Activated effector memory CD4-positive, alpha-beta T cell treated with anti-CD3 and anti-CD28 coated beads, Interleukin-2, amount 50 U/mL, for 16 hours (primary cell): ENCODE measurements at regions not wholly inside any gene's neighbourhood (a gene's known extent, or its start where the extent isn't known, plus 50 kb on each side); places are given as distances from the start of the nearest gene placed in this dataset.

Source experiments
- DNase-seq: peaks from one replicate; pipeline ENCODE4 v3.0.0-alpha.2; 2020

GRCh38 chr2:147792966-147793617, 51.7 kb upstream of the ACVR2A start:
- DNase-seq = no peak

GRCh38 chr2:147790580-147790979, 54.2 kb upstream of the ACVR2A start:
- no peak for DNase-seq

GRCh38 chr2:147789720-147790119, 55.1 kb upstream of the ACVR2A start:
- DNase-seq = no peak

GRCh38 chr2:147789287-147789686, 55.5 kb upstream of the ACVR2A start:
- no peak for DNase-seq

GRCh38 chr2:147782141-147782930, 62.5 kb upstream of the ACVR2A start:
- no peak for DNase-seq

- DNase-seq = no peak
Measured at GRCh38 chr2:147779440-147779839, 65.4 kb upstream of the ACVR2A start.

- no peak for DNase-seq
Measured at GRCh38 chr2:147777394-147777793, 67.4 kb upstream of the ACVR2A start.

- DNase-seq = no peak
Measured at GRCh38 chr2:147774805-147775204, 70.0 kb upstream of the ACVR2A start.

GRCh38 chr2:147773479-147773878, 71.3 kb upstream of the ACVR2A start:
- DNase-seq = no peak

GRCh38 chr2:147772781-147773180, 72.0 kb upstream of the ACVR2A start:
- no peak for DNase-seq

- DNase-seq = no peak
Measured at GRCh38 chr2:147763861-147764260, 81.0 kb upstream of the ACVR2A start.

GRCh38 chr2:147760984-147761383, 83.8 kb upstream of the ACVR2A start:
- DNase-seq = no peak

GRCh38 chr2:147759536-147759935, 85.3 kb upstream of the ACVR2A start:
- no peak for DNase-seq

- no peak for DNase-seq
Measured at GRCh38 chr2:147758821-147759220, 86.0 kb upstream of the ACVR2A start.

- no peak for DNase-seq
Measured at GRCh38 chr2:147756069-147756468, 88.8 kb upstream of the ACVR2A start.

- no peak for DNase-seq
Measured at GRCh38 chr2:147740211-147740927, 104.5 kb upstream of the ACVR2A start.

GRCh38 chr2:147739508-147739907, 105.3 kb upstream of the ACVR2A start:
- no peak for DNase-seq

- DNase-seq = no peak
Measured at GRCh38 chr2:147718831-147719230, 126.0 kb upstream of the ACVR2A start.

- no peak for DNase-seq
Measured at GRCh38 chr2:147716906-147717305, 127.9 kb upstream of the ACVR2A start.

GRCh38 chr2:147715807-147716206, 129.0 kb upstream of the ACVR2A start:
- DNase-seq = no peak

GRCh38 chr2:147714582-147714981, 130.2 kb upstream of the ACVR2A start:
- no peak for DNase-seq

- DNase-seq = no peak
Measured at GRCh38 chr2:147713349-147713748, 131.5 kb upstream of the ACVR2A start.

- no peak for DNase-seq
Measured at GRCh38 chr2:147712051-147712450, 132.8 kb upstream of the ACVR2A start.

- no peak for DNase-seq
Measured at GRCh38 chr2:147711031-147711430, 133.8 kb upstream of the ACVR2A start.
